Osteoblast (primary cell): ENCODE measurements at regions not wholly inside any gene's neighbourhood (a gene's known extent, or its start where the extent isn't known, plus 50 kb on each side); places are given as distances from the start of the nearest gene placed in this dataset.

ENCODE experiments used
- DNase-seq: peaks from one replicate; pipeline ENCODE4 v3.0.0; 2011; ENCODE audit warnings: low spot score, mixed read lengths; ENCODE audit not compliant: insufficient read length; ENCODE audit errors: missing footprints
- H2AFZ ChIP-seq: 2 replicates; pipeline ENCODE4 v1.6.0; 2011; ENCODE audit warnings: mild to moderate bottlenecking, low read length
- H3K27ac ChIP-seq: 2 replicates; pipeline ENCODE4 v1.5.1; 2011; ENCODE audit warnings: mild to moderate bottlenecking, low read depth, low read length, moderate library complexity
- H3K27me3 ChIP-seq: 2 replicates; pipeline ENCODE4 v1.6.0; 2012; ENCODE audit warnings: mild to moderate bottlenecking, control low read depth, inconsistent platforms, low read length, moderate library complexity; ENCODE audit not compliant: insufficient read depth
- H3K36me3 ChIP-seq: 2 replicates; pipeline ENCODE4 v1.5.1; 2011; ENCODE audit warnings: mild to moderate bottlenecking, low read length, control low read depth, moderate library complexity; ENCODE audit not compliant: insufficient read depth
- H3K4me1 ChIP-seq: 2 replicates; pipeline ENCODE4 v1.5.1; 2011; ENCODE audit warnings: mild to moderate bottlenecking, low read length, control low read depth, moderate library complexity; ENCODE audit not compliant: insufficient read depth
- H3K4me2 ChIP-seq: 2 replicates; pipeline ENCODE4 v1.6.0; 2011; ENCODE audit warnings: mild to moderate bottlenecking, low read length; ENCODE audit not compliant: insufficient read depth
- H3K4me3 ChIP-seq: fragments of 200-600 bp; sonication (generic); 3 replicates; pipeline ENCODE4 v1.5.1; 2012; ENCODE audit warnings: mild to moderate bottlenecking, low read length, inconsistent platforms; ENCODE audit not compliant: insufficient read depth
- H3K79me2 ChIP-seq: 2 replicates; pipeline ENCODE4 v1.6.0; 2012; ENCODE audit warnings: mild to moderate bottlenecking, low read length, control low read depth, inconsistent platforms; ENCODE audit not compliant: insufficient read depth
- H3K9me3 ChIP-seq: 2 replicates; pipeline ENCODE4 v1.5.1; 2011; ENCODE audit warnings: low read depth, low read length, control low read depth
- H4K20me1 ChIP-seq: 2 replicates; pipeline ENCODE4 v1.6.0; 2012; ENCODE audit warnings: mild to moderate bottlenecking, low read length, control low read depth; ENCODE audit not compliant: insufficient read depth
- TF ChIP-seq, protein P1 (sequence below): IDR thresholded peaks from 2 replicates; pipeline ENCODE4 v1.5.1; 2011; ENCODE audit warnings: mild to moderate bottlenecking, low read depth, low read length, moderate library complexity; ENCODE audit errors: extremely low read depth

DNA sequence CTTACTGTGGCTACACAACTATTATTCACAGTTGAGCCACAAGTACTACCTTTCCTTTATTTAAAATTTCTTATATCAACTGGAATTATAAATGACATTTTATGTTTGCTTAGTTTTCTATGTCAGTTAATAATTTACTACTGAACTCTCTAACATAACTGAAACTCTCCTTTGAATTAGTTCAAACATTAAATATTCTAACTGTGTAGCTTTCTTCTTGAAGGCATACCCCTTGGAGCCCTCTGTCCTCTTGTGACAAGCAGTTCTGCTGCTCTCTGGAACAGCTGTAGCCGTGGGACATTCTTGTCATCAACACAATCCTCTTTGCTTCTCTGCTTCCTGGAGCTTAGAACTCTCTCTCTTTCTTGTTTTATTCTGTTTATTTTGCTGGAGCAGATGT is 244.8 kb downstream of the NHLRC3 start:
- no peaks in the 10 kb centered on the region for H3K4me1 ChIP-seq
- peaks cover 9% of the 10 kb centered on the region for H3K27me3 ChIP-seq
- H3K9me3 ChIP-seq: no peaks in the 10 kb centered on the region
- no peak overlapping the region for H3K27ac ChIP-seq
- no peak overlapping the region for H3K4me3 ChIP-seq
- no peak overlapping the region for H3K4me2 ChIP-seq
- H3K36me3 ChIP-seq: no peaks in the 10 kb centered on the region
- H4K20me1 ChIP-seq: no peaks in the 10 kb centered on the region
- H3K79me2 ChIP-seq: no peaks in the 10 kb centered on the region
- no peak overlapping the region for H2AFZ ChIP-seq
- TF ChIP-seq, protein P1, sequence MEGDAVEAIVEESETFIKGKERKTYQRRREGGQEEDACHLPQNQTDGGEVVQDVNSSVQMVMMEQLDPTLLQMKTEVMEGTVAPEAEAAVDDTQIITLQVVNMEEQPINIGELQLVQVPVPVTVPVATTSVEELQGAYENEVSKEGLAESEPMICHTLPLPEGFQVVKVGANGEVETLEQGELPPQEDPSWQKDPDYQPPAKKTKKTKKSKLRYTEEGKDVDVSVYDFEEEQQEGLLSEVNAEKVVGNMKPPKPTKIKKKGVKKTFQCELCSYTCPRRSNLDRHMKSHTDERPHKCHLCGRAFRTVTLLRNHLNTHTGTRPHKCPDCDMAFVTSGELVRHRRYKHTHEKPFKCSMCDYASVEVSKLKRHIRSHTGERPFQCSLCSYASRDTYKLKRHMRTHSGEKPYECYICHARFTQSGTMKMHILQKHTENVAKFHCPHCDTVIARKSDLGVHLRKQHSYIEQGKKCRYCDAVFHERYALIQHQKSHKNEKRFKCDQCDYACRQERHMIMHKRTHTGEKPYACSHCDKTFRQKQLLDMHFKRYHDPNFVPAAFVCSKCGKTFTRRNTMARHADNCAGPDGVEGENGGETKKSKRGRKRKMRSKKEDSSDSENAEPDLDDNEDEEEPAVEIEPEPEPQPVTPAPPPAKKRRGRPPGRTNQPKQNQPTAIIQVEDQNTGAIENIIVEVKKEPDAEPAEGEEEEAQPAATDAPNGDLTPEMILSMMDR: no peak
- no peak for DNase-seq

DNA sequence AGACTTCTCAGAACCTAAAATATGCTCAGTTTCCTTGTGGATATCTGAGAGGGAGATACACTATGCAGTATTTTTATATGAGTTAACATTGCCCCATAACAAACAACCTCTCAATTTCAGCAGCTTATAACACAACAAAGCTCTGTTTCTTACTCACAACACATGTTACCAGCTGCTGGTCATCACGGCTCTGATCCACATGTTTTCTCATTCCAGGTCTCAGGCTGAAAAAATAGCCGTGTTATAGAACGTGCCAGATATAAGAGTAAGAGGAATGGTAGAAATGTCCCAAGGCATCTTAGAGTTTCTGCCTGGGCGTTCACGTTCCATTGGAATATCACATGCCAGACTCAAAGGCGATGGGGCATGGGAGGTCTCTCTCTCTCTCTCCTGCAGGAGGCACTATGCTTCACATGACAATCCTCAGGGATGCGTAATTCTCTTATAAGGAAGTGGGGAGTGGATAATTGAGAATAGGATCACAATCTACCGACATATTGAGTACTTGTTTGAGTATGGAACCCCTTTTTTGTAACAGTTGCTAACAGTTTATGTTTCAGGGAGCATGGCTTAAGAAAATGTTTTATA is 246.6 kb downstream of the NHLRC3 start:
- H3K4me2 ChIP-seq: no peak overlapping the region
- no peak overlapping the region for H2AFZ ChIP-seq
- no peaks in the 10 kb centered on the region for H3K9me3 ChIP-seq
- no peak overlapping the region for H3K27ac ChIP-seq
- TF ChIP-seq, protein P1: peak; percentile 16
- H3K36me3 ChIP-seq: no peaks in the 10 kb centered on the region
- no peaks in the 10 kb centered on the region for H3K4me1 ChIP-seq
- no peaks in the 10 kb centered on the region for H4K20me1 ChIP-seq
- H3K79me2 ChIP-seq: no peaks in the 10 kb centered on the region
- H3K4me3 ChIP-seq: no peak overlapping the region
- peaks cover 9% of the 10 kb centered on the region for H3K27me3 ChIP-seq
- DNase-seq: no peak
